ENCODE measurements at regions not wholly inside any gene's neighbourhood (a gene's known extent, or its start where the extent isn't known, plus 50 kb on each side); places are given as distances from the start of the nearest gene placed in this dataset.

GRCh38 chr10:33743429-33743857 lies 409.0 kb upstream of the NRP1 start:
- TF ChIP-seq, protein P1, sequence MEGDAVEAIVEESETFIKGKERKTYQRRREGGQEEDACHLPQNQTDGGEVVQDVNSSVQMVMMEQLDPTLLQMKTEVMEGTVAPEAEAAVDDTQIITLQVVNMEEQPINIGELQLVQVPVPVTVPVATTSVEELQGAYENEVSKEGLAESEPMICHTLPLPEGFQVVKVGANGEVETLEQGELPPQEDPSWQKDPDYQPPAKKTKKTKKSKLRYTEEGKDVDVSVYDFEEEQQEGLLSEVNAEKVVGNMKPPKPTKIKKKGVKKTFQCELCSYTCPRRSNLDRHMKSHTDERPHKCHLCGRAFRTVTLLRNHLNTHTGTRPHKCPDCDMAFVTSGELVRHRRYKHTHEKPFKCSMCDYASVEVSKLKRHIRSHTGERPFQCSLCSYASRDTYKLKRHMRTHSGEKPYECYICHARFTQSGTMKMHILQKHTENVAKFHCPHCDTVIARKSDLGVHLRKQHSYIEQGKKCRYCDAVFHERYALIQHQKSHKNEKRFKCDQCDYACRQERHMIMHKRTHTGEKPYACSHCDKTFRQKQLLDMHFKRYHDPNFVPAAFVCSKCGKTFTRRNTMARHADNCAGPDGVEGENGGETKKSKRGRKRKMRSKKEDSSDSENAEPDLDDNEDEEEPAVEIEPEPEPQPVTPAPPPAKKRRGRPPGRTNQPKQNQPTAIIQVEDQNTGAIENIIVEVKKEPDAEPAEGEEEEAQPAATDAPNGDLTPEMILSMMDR (IDR thresholded peaks at IDR 0.05), result no peak
- TF ChIP-seq POLR2A (IDR thresholded peaks at IDR 0.05), result no peak
- no peak for TF ChIP-seq EP300 (IDR thresholded peaks at IDR 0.05)
